ENCODE measurements at regions not wholly inside any gene's neighbourhood (a gene's known extent, or its start where the extent isn't known, plus 50 kb on each side); places are given as distances from the start of the nearest gene placed in this dataset.
A peak's percentile ranks its signal among the peaks of the same experiment; 100 is the strongest.
"Not testable (repeated sequence)": the region's sequence is repeated elsewhere in the genome, so short reads cannot be mapped to it uniquely, and the experiment has no call there.

DNA sequence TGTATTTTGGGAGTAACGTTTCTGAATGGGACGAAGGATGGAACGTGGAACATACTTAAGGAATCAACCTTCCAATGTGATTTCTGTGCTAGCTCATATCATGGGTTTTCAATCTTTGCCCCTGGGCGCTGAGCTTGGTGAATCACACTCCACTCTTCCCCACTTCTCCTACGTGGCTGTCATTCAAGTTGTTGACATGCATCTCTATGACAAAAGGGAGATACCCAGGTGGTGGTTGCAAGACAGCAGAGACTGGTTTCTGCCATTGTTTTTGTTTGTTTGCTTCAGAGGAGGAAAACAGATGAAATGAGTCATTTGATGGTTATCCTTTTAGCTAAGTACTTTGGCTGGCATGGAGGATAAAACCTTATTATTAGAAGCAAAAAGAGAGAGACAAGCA is 573.9 kb downstream of the GATA3 start:
- in situ Hi-C loops (cut with HindIII; ENCODE audit: low pct_unique_long_range_greater_than_20kb, low sequenced_read_pairs) = no loop called here
- DNase-seq (ENCODE audit: low read depth) = peak; percentile 84

DNA sequence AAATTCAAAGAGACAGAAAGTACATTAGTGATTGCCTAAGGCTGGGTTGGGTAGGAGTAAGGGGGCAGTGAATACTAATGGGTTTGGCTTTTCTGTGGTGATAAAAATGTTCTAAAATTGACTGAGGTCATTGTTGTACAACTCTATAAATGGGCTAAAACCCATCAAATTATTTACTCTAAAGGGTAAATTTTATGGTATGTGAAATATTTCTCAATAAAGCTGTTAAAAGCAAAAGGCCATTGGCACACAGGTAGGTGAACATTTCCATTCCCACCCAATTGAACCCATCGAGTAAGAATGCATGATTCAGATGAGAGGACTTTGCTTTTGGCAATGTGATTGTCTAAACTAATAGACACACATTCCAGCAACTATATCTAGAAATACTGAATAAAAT is 579.4 kb downstream of the GATA3 start:
- in situ Hi-C loops (cut with HindIII; ENCODE audit: low pct_unique_long_range_greater_than_20kb, low sequenced_read_pairs) = no loop called here
- DNase-seq (ENCODE audit: low read depth) = no peak

DNA sequence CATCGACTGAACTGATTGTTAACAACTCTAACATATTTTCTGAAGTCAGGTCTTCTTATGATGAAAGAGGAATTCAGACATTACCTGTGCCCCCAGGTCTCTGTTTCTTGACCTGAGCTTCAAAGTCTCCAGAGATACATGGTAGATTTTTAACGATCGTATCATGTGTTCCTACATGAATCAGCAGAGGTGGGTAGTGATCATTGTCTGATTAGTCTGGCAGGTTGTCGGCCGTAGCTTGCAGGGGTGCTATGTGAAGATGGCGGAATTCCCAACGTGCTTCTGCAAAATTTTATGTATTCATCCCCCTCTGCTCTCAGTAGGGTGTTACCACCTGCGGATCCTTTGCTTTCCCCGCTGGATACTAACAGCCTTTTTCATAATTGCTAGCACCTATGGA is 581.9 kb downstream of the GATA3 start:
- no peak for DNase-seq (ENCODE audit: low read depth)
- in situ Hi-C loops (cut with HindIII; ENCODE audit: low pct_unique_long_range_greater_than_20kb, low sequenced_read_pairs) = no loop called here

DNA sequence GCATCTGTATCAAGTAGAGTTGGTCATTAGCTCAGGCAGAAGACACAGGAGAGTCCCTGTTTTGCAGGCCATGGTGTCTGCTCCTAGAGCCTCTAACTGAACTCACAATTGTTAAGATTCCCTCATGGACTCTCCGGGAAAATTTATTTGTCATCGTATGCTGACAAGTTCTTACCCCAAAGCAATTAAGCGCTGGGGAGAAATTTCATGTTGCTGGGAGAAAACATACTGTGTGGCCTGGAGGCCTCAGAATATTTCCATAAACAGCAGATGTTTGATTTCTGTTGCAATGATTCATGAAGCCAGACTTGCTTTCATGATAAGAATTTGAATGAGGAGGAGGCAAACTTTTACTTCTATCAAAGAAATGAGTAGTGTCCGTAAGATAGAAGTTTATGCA is 583.2 kb downstream of the GATA3 start:
- in situ Hi-C loops (cut with HindIII; ENCODE audit: low pct_unique_long_range_greater_than_20kb, low sequenced_read_pairs) = no loop called here
- DNase-seq (ENCODE audit: low read depth) = no peak

DNA sequence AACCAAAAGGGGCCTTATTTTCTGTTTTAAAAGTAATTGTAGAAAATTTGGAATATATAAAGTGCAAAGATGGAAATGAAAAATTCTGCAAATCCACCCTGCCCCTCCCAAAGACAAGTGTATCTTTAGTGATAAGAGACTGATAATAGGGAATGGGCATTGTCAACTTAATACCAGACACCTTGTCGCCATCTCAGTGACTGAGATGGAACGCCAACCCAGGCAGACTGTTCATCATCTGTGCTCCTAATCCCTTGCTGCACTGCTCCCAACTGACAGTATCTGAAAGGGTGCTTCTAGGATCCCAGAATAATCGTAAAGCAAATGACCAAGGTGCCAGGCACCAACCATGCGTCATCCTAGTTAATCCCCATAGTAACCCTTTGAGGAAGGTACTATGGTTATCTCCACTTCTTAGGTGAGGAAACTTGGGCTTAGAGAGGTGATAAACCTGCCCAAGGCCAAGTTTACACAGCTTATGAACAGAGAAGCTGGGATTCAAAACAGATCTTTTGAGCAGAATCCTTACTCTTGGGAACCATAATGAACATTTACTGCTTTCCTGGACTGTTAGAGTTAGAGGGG is 583.7 kb downstream of the GATA3 start:
- no peak for DNase-seq (ENCODE audit: low read depth)
- in situ Hi-C loops (cut with HindIII; ENCODE audit: low pct_unique_long_range_greater_than_20kb, low sequenced_read_pairs) = no loop called here

DNA sequence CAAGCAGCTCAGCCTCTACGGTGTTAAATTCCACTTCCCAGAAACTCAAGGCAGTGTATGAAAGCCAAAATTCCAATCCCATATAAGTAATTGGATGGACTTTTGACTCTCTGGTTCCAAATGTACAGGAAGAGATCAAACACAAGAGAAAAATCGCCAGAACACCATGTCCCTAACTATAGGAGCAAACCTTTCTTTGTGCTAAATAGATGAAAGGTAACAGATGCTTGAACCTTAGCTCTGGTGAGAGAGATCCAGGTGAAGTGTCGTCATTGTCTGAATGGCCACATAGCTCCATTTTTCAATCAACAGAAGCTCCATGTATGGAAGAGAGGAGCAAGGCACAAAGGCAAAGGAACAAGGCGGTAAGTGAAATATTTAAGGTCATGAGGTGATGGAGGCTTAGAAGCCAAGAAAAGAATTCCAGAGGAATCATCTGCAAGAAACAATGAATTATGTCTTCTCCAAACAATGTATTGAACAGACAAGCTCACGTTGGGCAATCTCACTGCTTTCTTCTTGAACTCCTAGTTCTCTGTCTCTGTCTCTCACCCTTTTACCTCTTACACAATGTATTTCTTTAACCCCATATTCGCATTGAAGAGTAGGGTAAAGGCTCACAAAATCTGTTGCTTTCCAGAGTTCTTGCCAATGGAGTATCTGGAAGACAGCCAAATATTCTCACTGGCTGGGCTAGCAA is 585.1 kb downstream of the GATA3 start:
- in situ Hi-C loops (cut with HindIII; ENCODE audit: low pct_unique_long_range_greater_than_20kb, low sequenced_read_pairs) = no loop called here

DNA sequence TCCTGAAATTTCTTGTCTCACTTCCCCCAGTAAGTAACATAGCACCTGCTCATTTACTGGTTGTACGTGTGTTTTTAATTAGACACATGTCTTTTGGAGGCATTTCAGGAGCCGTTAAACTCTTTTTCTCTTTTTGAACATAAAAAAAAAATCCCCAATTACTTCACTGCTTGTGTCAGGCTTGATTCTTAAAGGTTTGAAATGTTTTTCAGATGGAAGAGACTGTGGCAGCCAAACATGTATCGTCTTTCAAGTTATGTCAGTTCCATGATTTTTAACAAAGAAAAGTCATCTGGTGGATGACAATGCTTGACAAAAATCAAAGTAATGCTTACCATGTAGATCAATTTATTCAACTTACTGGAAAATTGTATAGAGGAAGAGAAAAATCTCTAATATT is 585.8 kb downstream of the GATA3 start:
- no peak for DNase-seq (ENCODE audit: low read depth)
- in situ Hi-C loops (cut with HindIII; ENCODE audit: low pct_unique_long_range_greater_than_20kb, low sequenced_read_pairs) = no loop called here

More for the DNA sequence above, 585.1 kb downstream of the GATA3 start:
- DNase-seq (ENCODE audit: low read depth) = no peak

DNA sequence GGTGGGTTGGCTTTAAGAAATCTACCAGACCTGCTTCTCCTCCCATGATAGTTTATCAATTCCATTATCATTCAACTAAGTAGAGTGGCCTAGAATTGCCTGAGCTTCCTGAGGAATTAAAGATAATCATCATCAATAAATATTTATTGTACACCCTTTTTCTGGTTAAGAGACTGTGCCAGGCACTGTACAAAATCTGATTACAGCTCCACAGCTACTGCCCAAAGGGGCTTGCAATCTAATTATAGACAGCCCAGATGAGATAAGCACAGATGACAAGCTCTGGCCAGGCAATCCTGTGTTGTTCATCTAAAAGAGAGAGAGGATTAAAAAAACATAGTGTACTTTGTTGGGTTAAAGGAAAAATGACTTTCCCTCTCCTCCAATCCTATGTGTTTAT is 586.4 kb downstream of the GATA3 start:
- in situ Hi-C loops (cut with HindIII; ENCODE audit: low pct_unique_long_range_greater_than_20kb, low sequenced_read_pairs) = no loop called here
- no peak for DNase-seq (ENCODE audit: low read depth)

DNA sequence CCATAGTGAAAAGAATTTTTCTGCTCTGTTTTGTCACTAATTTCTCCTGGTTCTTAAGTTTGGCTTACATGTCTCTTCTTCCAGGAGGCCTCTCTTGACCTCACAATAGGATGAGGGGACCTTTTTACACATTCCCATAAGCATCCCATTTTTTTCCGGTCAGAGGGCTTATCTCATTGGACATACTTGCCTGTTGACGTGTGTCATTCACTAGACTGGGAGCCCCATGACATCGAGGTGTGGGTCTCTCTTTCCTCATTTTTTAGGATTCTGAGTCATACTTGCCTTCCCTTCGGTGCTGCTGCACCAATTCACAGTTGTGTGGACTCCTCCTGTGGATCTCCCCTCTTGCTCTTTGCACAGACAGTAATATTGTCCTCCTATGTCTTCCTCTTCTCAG is 601.8 kb downstream of the GATA3 start:
- in situ Hi-C loops (cut with HindIII; ENCODE audit: low pct_unique_long_range_greater_than_20kb, low sequenced_read_pairs) = no loop called here
- no peak for DNase-seq (ENCODE audit: low read depth)

DNA sequence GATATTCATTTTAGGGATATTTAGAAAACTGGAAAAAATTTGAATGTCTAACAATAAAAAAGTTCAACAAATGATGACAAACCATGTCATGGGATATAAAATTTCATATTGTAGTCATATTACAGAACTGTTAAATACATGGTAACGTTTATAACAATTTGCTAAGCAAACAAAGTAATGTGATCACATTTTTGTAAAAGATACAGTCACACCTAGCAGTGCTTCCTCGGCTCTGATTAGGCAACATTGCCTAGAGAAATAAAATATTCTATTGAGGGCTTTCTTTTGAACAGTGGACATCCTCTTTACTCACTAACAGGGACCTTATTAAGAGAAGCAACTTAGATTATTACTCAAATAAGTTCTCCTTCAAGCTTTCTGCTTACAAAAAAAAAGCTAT is 605.5 kb downstream of the GATA3 start:
- in situ Hi-C loops (cut with HindIII; ENCODE audit: low pct_unique_long_range_greater_than_20kb, low sequenced_read_pairs) = no loop called here
- DNase-seq (ENCODE audit: low read depth) = no peak

DNA sequence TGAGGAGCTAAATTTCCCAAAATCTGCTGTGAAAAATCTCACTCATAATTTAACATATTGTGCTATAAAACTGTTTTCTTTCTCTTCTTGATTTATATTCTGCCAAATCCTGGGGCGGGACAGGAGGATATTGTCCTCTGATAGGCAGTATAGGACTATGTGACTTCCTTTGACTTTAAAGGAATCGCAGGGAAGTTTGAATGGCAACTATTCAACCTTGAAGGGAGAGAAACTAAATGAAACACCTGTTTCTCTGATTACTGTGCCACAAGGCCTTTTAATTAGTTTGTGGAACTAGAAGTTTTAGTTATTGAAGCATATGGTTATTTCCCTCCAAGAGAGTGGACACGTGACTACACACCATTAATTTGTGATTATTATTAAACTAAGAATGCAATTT is 607.4 kb downstream of the GATA3 start:
- no peak for DNase-seq (ENCODE audit: low read depth)
- in situ Hi-C loops (cut with HindIII; ENCODE audit: low pct_unique_long_range_greater_than_20kb, low sequenced_read_pairs) = no loop called here

DNA sequence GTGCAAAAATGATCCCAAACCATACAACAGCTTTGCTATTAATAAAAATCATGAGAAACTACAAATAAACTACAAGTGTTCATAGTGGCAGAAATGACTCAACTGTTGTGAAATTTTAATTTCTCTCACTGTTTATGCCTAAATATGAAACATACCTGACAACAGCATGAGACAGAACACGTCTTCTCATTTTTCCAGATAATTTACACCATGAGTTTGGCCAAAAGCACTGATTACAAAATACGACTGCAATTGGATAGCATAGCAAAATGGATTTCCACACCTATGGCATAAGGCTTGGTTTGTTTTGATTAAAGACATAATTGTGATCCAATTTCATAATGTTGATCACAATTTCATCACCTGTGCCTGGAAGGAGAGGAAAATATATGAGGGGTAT is 608.6 kb downstream of the GATA3 start:
- in situ Hi-C loops (cut with HindIII; ENCODE audit: low pct_unique_long_range_greater_than_20kb, low sequenced_read_pairs) = no loop called here
- DNase-seq (ENCODE audit: low read depth) = no peak

DNA sequence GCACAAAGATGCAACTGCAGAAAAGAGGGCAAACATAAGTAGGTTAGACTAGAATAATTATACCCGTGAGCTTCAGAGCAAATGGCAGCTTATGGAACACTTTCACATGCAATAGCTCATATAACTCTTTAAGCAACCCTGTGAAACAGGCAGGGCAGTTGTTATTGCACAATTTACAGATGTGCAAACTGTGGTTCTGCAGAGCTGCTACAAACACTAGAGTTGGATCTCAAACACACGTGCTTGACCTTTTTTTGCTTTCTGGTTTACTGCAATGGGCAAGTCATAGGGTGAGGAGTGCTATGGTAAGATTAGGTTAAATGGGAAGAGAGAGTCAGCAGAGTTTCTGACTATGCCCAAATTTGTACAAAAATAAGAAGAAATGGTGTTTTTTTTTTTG is 610.8 kb downstream of the GATA3 start:
- in situ Hi-C loops (cut with HindIII; ENCODE audit: low pct_unique_long_range_greater_than_20kb, low sequenced_read_pairs) = no loop called here
- no peak for DNase-seq (ENCODE audit: low read depth)

DNA sequence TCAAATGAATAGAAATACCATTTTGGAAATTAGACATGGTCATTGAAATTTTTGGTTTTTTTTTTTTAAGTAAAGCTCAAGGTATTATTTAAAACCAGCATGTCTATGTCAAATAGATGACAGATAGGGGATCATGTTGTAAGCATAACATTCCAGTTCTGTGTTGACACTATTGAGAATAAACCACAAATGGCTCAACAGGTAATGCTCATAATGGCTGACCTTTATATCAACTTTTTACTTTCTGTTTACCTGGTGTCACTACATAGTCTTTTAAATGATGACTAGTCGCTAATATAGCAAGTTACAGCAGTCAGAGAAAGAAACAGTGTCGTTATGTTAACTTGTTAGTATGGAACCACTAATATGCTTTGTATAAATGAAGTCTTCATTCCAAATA is 616.0 kb downstream of the GATA3 start:
- in situ Hi-C loops (cut with HindIII; ENCODE audit: low pct_unique_long_range_greater_than_20kb, low sequenced_read_pairs) = no loop called here
- no peak for DNase-seq (ENCODE audit: low read depth)

DNA sequence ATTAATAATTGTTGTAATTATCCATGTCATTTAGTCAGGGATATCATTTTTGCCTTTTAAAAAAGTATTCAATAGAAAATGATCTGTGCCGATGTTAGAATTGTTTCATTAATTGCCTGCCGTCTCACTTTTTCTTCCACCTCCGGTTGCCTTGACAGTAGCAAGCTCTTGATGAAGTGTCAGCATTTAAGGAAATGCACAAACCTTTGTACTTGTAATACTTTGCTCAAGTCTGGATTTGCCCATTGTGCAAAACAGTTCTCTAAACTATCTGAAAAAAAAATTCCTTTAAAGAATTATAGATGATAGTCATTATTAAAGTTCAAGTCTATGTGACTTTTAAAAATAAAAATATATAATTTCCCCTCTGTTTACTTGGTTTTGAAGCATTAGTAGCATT is 619.7 kb downstream of the GATA3 start:
- in situ Hi-C loops (cut with HindIII; ENCODE audit: low pct_unique_long_range_greater_than_20kb, low sequenced_read_pairs) = no loop called here
- no peak for DNase-seq (ENCODE audit: low read depth)

DNA sequence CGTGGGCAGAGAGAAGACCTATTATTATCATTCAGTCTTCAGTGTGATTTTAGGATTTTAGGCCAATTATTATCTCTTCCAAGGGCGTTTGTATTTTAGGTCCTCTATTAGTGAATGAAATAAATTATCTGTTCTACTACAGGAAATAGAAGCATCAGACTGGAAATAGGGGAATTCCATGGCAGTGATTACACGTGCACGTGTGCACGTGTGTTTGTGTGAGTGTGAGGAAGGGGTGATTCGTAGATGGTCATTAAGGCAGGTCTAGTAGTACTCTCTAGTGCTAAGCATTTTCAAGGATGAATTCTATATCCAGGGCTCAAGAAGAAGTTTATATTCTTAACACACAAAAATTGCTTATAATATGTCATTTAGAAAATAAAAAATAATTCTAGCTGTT is 623.2 kb downstream of the GATA3 start:
- DNase-seq (ENCODE audit: low read depth) = peak; percentile 53
- in situ Hi-C loops (cut with HindIII; ENCODE audit: low pct_unique_long_range_greater_than_20kb, low sequenced_read_pairs) = no loop called here

DNA sequence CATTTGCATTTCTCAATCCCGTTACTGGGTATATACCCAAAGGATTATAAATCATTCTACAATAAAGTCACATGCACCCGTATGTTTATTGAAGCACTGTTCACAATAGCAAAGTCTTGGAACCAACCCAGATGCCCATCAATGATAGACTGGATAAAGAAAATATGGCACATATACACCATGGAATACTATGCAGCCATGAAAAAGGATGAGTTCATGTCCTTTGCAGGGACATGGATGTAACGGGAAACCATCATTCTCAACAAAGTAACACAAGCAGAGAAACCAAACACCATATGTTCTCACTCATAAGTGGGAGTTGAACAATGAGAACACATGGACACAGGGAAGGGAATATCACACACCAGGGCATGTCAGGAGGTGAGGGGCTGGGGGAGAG is 630.4 kb downstream of the GATA3 start:
- in situ Hi-C loops (cut with HindIII; ENCODE audit: low pct_unique_long_range_greater_than_20kb, low sequenced_read_pairs); DNase-seq (ENCODE audit: low read depth): not testable (repeated sequence)

DNA sequence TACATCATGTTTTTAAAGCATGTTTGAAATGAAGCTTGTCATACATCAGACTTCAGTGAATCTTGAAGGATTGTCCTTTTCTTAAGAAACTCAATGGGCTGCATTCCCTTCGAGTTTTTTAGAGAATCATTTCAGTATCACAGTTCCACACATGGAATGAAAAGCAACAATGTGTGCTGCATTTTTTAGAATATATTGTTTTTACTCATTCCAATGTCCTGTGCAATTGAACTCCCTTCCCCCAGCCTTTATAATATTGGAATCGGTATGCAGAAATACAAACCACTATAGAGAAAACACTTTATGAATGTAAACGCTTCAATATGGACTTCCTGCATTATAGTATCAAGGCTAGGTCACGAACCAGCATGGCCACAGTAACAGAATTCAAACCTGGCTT is 634.4 kb downstream of the GATA3 start:
- in situ Hi-C loops (cut with HindIII; ENCODE audit: low pct_unique_long_range_greater_than_20kb, low sequenced_read_pairs) = no loop called here

DNA sequence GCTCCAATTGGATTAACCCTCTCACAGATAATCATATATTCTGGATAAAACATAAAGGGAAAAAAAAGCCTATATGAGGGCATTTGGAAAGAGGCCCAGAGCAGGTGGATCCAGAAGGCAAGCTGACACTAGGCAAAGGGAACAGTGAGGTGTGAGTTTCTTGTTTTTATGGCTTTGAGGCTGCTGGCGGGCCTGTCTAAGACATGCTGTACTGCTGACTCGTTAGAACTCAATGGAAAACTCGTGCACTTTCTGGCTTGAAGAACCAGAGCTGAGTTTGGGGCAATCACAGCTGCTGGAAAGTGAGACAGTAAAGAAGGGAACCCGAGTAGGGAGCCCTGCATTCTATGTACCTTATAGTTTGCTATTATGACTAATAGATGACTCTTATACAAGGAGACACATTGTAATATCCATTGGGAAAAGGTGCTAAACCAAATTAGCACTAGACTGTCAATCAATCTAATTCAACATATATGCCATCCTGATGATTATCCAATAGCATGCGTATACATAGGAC is 637.1 kb downstream of the GATA3 start:
- in situ Hi-C loops (cut with HindIII; ENCODE audit: low pct_unique_long_range_greater_than_20kb, low sequenced_read_pairs) = no loop called here
- no peak for DNase-seq (ENCODE audit: low read depth)

More for the DNA sequence above, 634.4 kb downstream of the GATA3 start:
- no peak for DNase-seq (ENCODE audit: low read depth)

DNA sequence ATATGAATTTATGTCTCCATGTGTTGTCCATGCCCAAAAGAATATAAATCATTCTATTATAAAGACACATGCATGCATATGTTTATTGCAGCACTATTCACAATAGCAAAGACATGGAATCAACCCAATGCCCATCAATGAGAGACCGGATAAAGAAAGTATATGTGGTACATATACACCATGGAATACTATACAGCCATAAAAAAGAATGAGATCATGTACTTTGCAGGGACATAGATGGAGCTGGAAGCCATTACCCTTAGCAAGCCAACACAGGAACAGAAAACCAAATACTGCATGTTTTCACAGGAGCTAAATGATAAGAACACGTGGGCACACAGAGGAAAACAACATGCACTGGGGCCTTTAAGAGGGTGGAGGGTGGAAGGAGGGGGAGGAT is 639.1 kb downstream of the GATA3 start:
- in situ Hi-C loops (cut with HindIII; ENCODE audit: low pct_unique_long_range_greater_than_20kb, low sequenced_read_pairs); DNase-seq (ENCODE audit: low read depth): not testable (repeated sequence)

Data from Caki2 (cell line).